ENCODE measurements at regions not wholly inside any gene's neighbourhood (a gene's known extent, or its start where the extent isn't known, plus 50 kb on each side); places are given as distances from the start of the nearest gene placed in this dataset.

DNA sequence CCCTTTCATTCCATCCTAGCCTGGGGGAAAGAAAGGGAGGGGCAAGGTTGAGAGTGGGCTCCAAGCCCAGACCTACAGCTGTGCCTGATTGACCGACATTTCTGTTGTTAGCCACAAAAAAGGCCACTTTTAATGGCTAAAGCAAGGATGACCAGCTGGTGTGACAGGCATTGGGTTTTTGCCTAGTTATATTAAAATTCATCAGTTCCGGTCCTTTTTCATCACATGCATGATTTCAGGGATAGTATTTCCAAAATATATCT lies 192.3 kb downstream of the ZNF326 start:
- TF ChIP-seq, protein P1, sequence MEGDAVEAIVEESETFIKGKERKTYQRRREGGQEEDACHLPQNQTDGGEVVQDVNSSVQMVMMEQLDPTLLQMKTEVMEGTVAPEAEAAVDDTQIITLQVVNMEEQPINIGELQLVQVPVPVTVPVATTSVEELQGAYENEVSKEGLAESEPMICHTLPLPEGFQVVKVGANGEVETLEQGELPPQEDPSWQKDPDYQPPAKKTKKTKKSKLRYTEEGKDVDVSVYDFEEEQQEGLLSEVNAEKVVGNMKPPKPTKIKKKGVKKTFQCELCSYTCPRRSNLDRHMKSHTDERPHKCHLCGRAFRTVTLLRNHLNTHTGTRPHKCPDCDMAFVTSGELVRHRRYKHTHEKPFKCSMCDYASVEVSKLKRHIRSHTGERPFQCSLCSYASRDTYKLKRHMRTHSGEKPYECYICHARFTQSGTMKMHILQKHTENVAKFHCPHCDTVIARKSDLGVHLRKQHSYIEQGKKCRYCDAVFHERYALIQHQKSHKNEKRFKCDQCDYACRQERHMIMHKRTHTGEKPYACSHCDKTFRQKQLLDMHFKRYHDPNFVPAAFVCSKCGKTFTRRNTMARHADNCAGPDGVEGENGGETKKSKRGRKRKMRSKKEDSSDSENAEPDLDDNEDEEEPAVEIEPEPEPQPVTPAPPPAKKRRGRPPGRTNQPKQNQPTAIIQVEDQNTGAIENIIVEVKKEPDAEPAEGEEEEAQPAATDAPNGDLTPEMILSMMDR (CRISPR knock-in tag; IDR thresholded peaks at IDR 0.05) = no peak
- no peak for TF ChIP-seq SMC3 (IDR thresholded peaks at IDR 0.05; ENCODE audit: low read length)
- TF ChIP-seq GABPB1 (CRISPR knock-in tag; IDR thresholded peaks at IDR 0.05) = no peak
- no peak for TF ChIP-seq NR2C2 (CRISPR knock-in tag; IDR thresholded peaks at IDR 0.05; ENCODE audit: borderline replicate concordance)
- TF ChIP-seq, protein P2, sequence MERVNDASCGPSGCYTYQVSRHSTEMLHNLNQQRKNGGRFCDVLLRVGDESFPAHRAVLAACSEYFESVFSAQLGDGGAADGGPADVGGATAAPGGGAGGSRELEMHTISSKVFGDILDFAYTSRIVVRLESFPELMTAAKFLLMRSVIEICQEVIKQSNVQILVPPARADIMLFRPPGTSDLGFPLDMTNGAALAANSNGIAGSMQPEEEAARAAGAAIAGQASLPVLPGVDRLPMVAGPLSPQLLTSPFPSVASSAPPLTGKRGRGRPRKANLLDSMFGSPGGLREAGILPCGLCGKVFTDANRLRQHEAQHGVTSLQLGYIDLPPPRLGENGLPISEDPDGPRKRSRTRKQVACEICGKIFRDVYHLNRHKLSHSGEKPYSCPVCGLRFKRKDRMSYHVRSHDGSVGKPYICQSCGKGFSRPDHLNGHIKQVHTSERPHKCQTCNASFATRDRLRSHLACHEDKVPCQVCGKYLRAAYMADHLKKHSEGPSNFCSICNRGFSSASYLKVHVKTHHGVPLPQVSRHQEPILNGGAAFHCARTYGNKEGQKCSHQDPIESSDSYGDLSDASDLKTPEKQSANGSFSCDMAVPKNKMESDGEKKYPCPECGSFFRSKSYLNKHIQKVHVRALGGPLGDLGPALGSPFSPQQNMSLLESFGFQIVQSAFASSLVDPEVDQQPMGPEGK (CRISPR knock-in tag; IDR thresholded peaks at IDR 0.05) = no peak
- TF ChIP-seq MATR3 (CRISPR knock-in tag; IDR thresholded peaks at IDR 0.05) = no peak
- TF ChIP-seq MLLT10 (CRISPR knock-in tag; IDR thresholded peaks at IDR 0.05) = no peak
- TF ChIP-seq YY1 (IDR thresholded peaks at IDR 0.05; ENCODE audit: insufficient read depth, insufficient replicate concordance, low read depth, low read length) = no peak

Data from HepG2 (cell line).